GM12873 (cell line): ENCODE measurements at regions not wholly inside any gene's neighbourhood (a gene's known extent, or its start where the extent isn't known, plus 50 kb on each side); places are given as distances from the start of the nearest gene placed in this dataset.
A peak's percentile ranks its signal among the peaks of the same experiment; 100 is the strongest.

Source experiments
- CTCF ChIP-seq: IDR thresholded peaks from 2 replicates; pipeline ENCODE4 v1.5.1; 2012; ENCODE audit warnings: low read depth, mild to moderate bottlenecking, moderate library complexity, low read length, control low read depth; ENCODE audit not compliant: insufficient read depth; ENCODE audit errors: missing control alignments

- no peak for TF ChIP-seq CTCF
These were observed 110.5 kb downstream of the GYPC start for GRCh38 chr2:126766295-126766968.

- no peak for TF ChIP-seq CTCF
These were observed 111.0 kb downstream of the GYPC start for GRCh38 chr2:126766969-126767296.

GRCh38 chr2:126769118-126769517 is 113.2 kb downstream of the GYPC start:
- peak; percentile 39 for TF ChIP-seq CTCF

GRCh38 chr2:126770466-126770865 is 114.5 kb downstream of the GYPC start:
- no peak for TF ChIP-seq CTCF

GRCh38 chr2:126771094-126771493 is 115.1 kb downstream of the GYPC start:
- TF ChIP-seq CTCF, result no peak

GRCh38 chr2:126771501-126772195 is 115.7 kb downstream of the GYPC start:
- no peak for TF ChIP-seq CTCF

- no peak for TF ChIP-seq CTCF
These were observed 118.3 kb downstream of the GYPC start for GRCh38 chr2:126774290-126774689.
